ENCODE measurements at regions not wholly inside any gene's neighbourhood (a gene's known extent, or its start where the extent isn't known, plus 50 kb on each side); places are given as distances from the start of the nearest gene placed in this dataset.

GRCh38 chr13:31408927-31409326 is 209.2 kb downstream of the B3GLCT start:
- Histone ChIP-seq H3K36me3 (no peaks in the 10 kb centered on the region), H3K27me3 (no peaks in the 10 kb centered on the region), H3K27ac (no peak overlapping the region), H3K9me3 (no peaks in the 10 kb centered on the region), H3K4me1 (no peaks in the 10 kb centered on the region), H3K4me3 (no peak overlapping the region)
- DNase-seq (peak in 1 of 2 donors; percentile 19), ATAC-seq (peak; percentile 30 to 70)
- in situ Hi-C loops (cut with MboI; ENCODE audit: low sequenced_read_pairs in 4 of 4): no loop called here
- intact Hi-C loops (cut with DNase I; ENCODE audit: low total_unique reads): no loop called here
- TF ChIP-seq POLR2A (IDR thresholded peaks at IDR 0.05) (no peak), CTCF (IDR thresholded peaks at IDR 0.05 in 4 of 5, conservative IDR thresholded peaks at IDR 0.05 in 1 of 5) (no peak)

GRCh38 chr13:31409678-31410356 is 210.0 kb downstream of the B3GLCT start:
- H3K36me3 ChIP-seq: no peaks in the 10 kb centered on the region
- DNase-seq (no peak), ATAC-seq (no peak)
- H3K4me1 ChIP-seq: no peaks in the 10 kb centered on the region
- H3K27ac ChIP-seq: peak overlapping the region in 1 of 4 donors; percentile 36
- TF ChIP-seq POLR2A (IDR thresholded peaks at IDR 0.05) (no peak), CTCF (IDR thresholded peaks at IDR 0.05 in 4 of 5, conservative IDR thresholded peaks at IDR 0.05 in 1 of 5) (no peak)
- H3K9me3 ChIP-seq: no peaks in the 10 kb centered on the region
- intact Hi-C loops (cut with DNase I; ENCODE audit: low total_unique reads): no loop called here
- no peaks in the 10 kb centered on the region for H3K27me3 ChIP-seq
- in situ Hi-C loops (cut with MboI; ENCODE audit: low sequenced_read_pairs in 4 of 4): no loop called here
- no peak overlapping the region for H3K4me3 ChIP-seq

- no peak for DNase-seq
- Histone ChIP-seq H3K27me3 (no peaks in the 10 kb centered on the region), H3K9me3 (no peaks in the 10 kb centered on the region), H3K4me1 (no peaks in the 10 kb centered on the region), H3K36me3 (no peaks in the 10 kb centered on the region), H3K4me3 (no peak overlapping the region), H3K27ac (no peak overlapping the region)
- intact Hi-C loops (cut with DNase I; ENCODE audit: low total_unique reads): no loop called here
- in situ Hi-C loops (cut with MboI; ENCODE audit: low sequenced_read_pairs in 4 of 4): no loop called here
- no peak for ATAC-seq
- TF ChIP-seq POLR2A (IDR thresholded peaks at IDR 0.05) (no peak), CTCF (IDR thresholded peaks at IDR 0.05 in 4 of 5, conservative IDR thresholded peaks at IDR 0.05 in 1 of 5) (no peak)
Observed at GRCh38 chr13:31413516-31413915, 213.7 kb downstream of the B3GLCT start.

- Histone ChIP-seq H3K36me3 (no peaks in the 10 kb centered on the region), H3K27me3 (no peaks in the 10 kb centered on the region), H3K4me3 (no peak overlapping the region), H3K4me1 (no peaks in the 10 kb centered on the region), H3K9me3 (no peaks in the 10 kb centered on the region), H3K27ac (no peak overlapping the region)
- TF ChIP-seq CTCF (IDR thresholded peaks at IDR 0.05 in 4 of 5, conservative IDR thresholded peaks at IDR 0.05 in 1 of 5): no peak
- no peak for TF ChIP-seq POLR2A (IDR thresholded peaks at IDR 0.05)
- no peak for ATAC-seq
- DNase-seq: no peak
- in situ Hi-C loops (cut with MboI; ENCODE audit: low sequenced_read_pairs in 4 of 4) (no loop called here), intact Hi-C loops (cut with DNase I; ENCODE audit: low total_unique reads) (no loop called here)
Observed at GRCh38 chr13:31416066-31416465, 216.3 kb downstream of the B3GLCT start.

- H3K27ac ChIP-seq: no peak overlapping the region
- no peak overlapping the region for H3K4me3 ChIP-seq
- no peaks in the 10 kb centered on the region for H3K4me1 ChIP-seq
- ATAC-seq (no peak), DNase-seq (no peak)
- intact Hi-C loops (cut with DNase I; ENCODE audit: low total_unique reads): no loop called here
- no peaks in the 10 kb centered on the region for H3K27me3 ChIP-seq
- in situ Hi-C loops (cut with MboI; ENCODE audit: low sequenced_read_pairs in 4 of 4): no loop called here
- H3K9me3 ChIP-seq: no peaks in the 10 kb centered on the region
- TF ChIP-seq CTCF (IDR thresholded peaks at IDR 0.05 in 4 of 5, conservative IDR thresholded peaks at IDR 0.05 in 1 of 5) (no peak), POLR2A (IDR thresholded peaks at IDR 0.05) (no peak)
- no peaks in the 10 kb centered on the region for H3K36me3 ChIP-seq
Observed at GRCh38 chr13:31418186-31418585, 218.4 kb downstream of the B3GLCT start.
